CD4-positive, CD25-positive, alpha-beta regulatory T cell (primary cell): ENCODE measurements at regions not wholly inside any gene's neighbourhood (a gene's known extent, or its start where the extent isn't known, plus 50 kb on each side); places are given as distances from the start of the nearest gene placed in this dataset.

Source experiments
- ATAC-seq, 2 donors: fragments of 150-1000 bp; cut with Tn5 transposase; one replicate each; pipeline ENCODE4 v1.10.0; 2021; ENCODE audit warnings: low read depth in 2 of 2, moderate number of reproducible peaks in 2 of 2, moderate library complexity in 1 of 2
- DNase-seq, 3 donors: peaks; one replicate each; pipeline versions ENCODE4 v3.0.0 to v3.0.0-alpha.2; 2012 to 2022; ENCODE audit warnings: mixed read lengths in 1 of 3
- H3K27ac ChIP-seq: one replicate; pipeline ENCODE4 v1.7.0; 2013; ENCODE audit warnings: mild to moderate bottlenecking, low read length; ENCODE audit not compliant: insufficient read depth, poor library complexity, severe bottlenecking
- H3K27me3 ChIP-seq: one replicate; pipeline ENCODE4 v1.7.0; 2013; ENCODE audit warnings: low read length; ENCODE audit not compliant: control insufficient read depth, insufficient read depth
- H3K36me3 ChIP-seq: one replicate; pipeline ENCODE4 v1.7.0; 2013; ENCODE audit warnings: mild to moderate bottlenecking, low read length, moderate library complexity; ENCODE audit not compliant: control insufficient read depth, insufficient read depth
- H3K4me1 ChIP-seq: 2 replicates; pipeline ENCODE4 v1.7.0; 2013; ENCODE audit warnings: mild to moderate bottlenecking, low read length; ENCODE audit not compliant: insufficient read depth, control insufficient read depth, poor library complexity, severe bottlenecking
- H3K4me3 ChIP-seq: one replicate; pipeline ENCODE4 v1.7.0; 2013; ENCODE audit warnings: low read depth, mild to moderate bottlenecking, low read length, moderate library complexity
- H3K9me3 ChIP-seq, 2 experiments: 1 replicate in 1 of 2; 2 replicates in 1 of 2; pipeline ENCODE4 v1.7.0; 2013; ENCODE audit warnings: low read length in 2 of 2, mild to moderate bottlenecking in 1 of 2, moderate library complexity in 1 of 2; ENCODE audit not compliant: control insufficient read depth in 2 of 2
- H3K27ac Mint-ChIP-seq, 3 donors: one replicate each; pipeline ENCODE4 v1.8.0; 2020 to 2022; ENCODE audit warnings: mild to moderate bottlenecking in 3 of 3, mixed read lengths in 3 of 3, moderate library complexity in 2 of 3
- H3K27me3 Mint-ChIP-seq: one replicate; pipeline ENCODE4 v1.8.0; 2022; ENCODE audit warnings: mild to moderate bottlenecking, mixed read lengths
- H3K36me3 Mint-ChIP-seq: one replicate; pipeline ENCODE4 v1.8.0; 2020; ENCODE audit warnings: mixed read lengths
- H3K4me1 Mint-ChIP-seq, 4 donors: one replicate each; pipeline ENCODE4 v1.8.0; 2020 to 2022; ENCODE audit warnings: mixed read lengths in 4 of 4, mild to moderate bottlenecking in 1 of 4
- H3K4me3 Mint-ChIP-seq, 4 donors: one replicate each; pipeline ENCODE4 v1.8.0; 2020 to 2022; ENCODE audit warnings: mild to moderate bottlenecking in 4 of 4, mixed read lengths in 4 of 4, moderate library complexity in 3 of 4
- H3K9me3 Mint-ChIP-seq, 7 donors: one replicate each; pipeline ENCODE4 v1.8.0; 2020 to 2022; ENCODE audit warnings: mixed read lengths in 7 of 7, mild to moderate bottlenecking in 3 of 7, moderate library complexity in 2 of 7

DNA sequence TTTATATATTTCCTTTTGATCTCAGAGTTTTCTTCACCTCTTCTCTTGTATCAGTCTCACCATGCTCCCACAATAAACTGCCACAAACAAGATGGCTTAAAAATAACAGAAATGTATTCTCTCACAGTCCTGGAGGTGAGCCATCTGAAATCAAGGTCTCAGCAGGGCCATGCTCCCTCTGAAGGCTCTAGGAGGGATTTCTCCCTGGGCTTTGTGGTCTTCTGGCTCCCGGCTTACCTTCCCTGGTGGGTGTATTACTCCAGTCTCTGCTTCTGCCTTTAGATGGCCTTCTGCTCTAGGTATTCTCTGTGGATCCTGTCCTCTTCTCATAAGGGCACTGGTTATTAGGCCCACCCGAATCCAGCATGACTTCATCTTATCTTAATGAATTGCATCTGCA lies 994.7 kb upstream of the POU3F3 start:
- no peaks in the 10 kb centered on the region for H3K27me3 Mint-ChIP-seq
- H3K9me3 Mint-ChIP-seq = peaks cover 0 to 19% (median 2%) of the 10 kb centered on the region in 7 donors
- no peak overlapping the region for H3K27ac ChIP-seq
- H3K27me3 ChIP-seq = no peaks in the 10 kb centered on the region
- ATAC-seq (no peak), DNase-seq (no peak)
- no peaks in the 10 kb centered on the region for H3K9me3 ChIP-seq
- no peak overlapping the region for H3K4me3 Mint-ChIP-seq
- H3K4me1 ChIP-seq = no peaks in the 10 kb centered on the region
- H3K4me3 ChIP-seq = no peak overlapping the region
- H3K4me1 Mint-ChIP-seq = no peaks in the 10 kb centered on the region
- H3K36me3 ChIP-seq = no peaks in the 10 kb centered on the region
- H3K27ac Mint-ChIP-seq = no peak overlapping the region
- H3K36me3 Mint-ChIP-seq = no peaks in the 10 kb centered on the region

DNA sequence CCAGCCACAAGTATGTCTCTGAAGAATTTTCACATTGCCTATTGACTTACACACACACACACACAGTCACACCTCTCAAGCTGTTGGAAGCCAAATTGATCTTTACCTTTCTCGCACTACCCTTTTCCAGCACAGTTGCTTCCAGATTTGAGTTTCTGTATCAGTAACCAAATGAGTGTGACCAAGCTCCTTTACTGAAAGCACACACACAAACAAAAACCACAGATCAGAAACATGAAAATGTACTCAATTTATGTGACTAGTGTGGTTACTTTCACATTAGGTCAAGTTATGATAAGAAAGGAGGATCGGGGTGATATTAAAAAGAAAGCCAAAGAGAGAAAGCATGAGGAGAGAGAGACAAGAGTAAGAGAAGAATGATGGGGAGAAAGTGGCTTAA lies 993.9 kb upstream of the POU3F3 start:
- no peak overlapping the region for H3K4me3 ChIP-seq
- DNase-seq = no peak
- no peaks in the 10 kb centered on the region for H3K36me3 ChIP-seq
- no peak for ATAC-seq
- H3K9me3 ChIP-seq = no peaks in the 10 kb centered on the region
- no peaks in the 10 kb centered on the region for H3K4me1 ChIP-seq
- no peaks in the 10 kb centered on the region for H3K4me1 Mint-ChIP-seq
- no peak overlapping the region for H3K27ac Mint-ChIP-seq
- H3K9me3 Mint-ChIP-seq = peaks cover 0 to 22% (median 3%) of the 10 kb centered on the region in 7 donors
- H3K4me3 Mint-ChIP-seq = no peak overlapping the region
- no peaks in the 10 kb centered on the region for H3K27me3 ChIP-seq
- H3K27ac ChIP-seq = no peak overlapping the region
- no peaks in the 10 kb centered on the region for H3K27me3 Mint-ChIP-seq
- no peaks in the 10 kb centered on the region for H3K36me3 Mint-ChIP-seq

DNA sequence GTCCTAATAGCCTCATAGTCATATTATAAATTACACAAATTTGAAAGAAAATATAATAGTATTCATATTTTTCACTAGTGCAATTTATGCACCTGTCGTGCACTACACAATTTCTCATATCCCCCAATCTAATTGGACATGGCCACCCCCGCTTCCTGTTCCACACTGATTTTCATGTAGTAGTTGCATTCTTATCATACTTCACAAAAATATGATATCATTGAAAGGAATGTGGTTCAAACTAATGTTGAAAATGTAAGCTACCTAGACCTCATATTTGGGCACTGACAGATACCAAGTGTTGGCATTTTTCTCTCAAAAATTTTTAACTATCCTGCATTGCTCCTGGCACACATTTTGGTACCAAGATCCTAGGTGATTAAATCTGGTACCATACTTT lies 985.5 kb upstream of the POU3F3 start:
- ATAC-seq = no peak
- Mint-ChIP-seq H3K4me3 (no peak overlapping the region), H3K36me3 (no peaks in the 10 kb centered on the region)

DNA sequence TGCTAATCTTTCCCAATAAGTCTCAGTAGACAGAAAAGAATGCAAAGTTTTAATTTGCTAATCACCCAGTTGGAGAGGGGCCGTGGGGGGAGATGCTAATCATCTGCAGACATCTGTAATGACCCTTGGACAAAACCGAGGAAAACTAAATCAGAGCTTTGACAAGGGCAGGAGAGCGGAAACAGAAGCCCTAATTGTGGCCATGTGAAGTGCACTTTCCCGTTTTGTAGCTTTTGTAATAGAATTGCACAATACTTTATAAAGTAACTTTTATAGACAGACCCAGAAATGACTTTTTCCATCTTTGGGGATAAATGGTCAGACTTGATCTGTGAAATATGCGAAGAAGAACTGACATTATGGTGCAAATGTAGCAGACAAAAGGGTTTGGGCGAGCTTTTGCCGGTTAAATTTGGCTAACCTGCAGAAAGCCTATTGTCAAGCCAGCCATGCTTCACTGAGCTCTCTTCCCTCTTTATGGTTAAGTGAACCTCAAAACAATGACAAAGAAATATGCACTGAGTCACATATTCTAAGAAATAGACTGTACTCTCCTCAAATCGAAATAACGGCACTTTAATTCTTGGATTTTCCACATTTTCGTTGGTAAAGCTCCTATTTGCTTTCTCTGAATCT lies 980.1 kb upstream of the POU3F3 start:
- no peaks in the 10 kb centered on the region for H3K27me3 Mint-ChIP-seq
- H3K9me3 Mint-ChIP-seq = peaks cover 0 to 21% (median 5%) of the 10 kb centered on the region in 7 donors
- H3K27ac ChIP-seq = no peak overlapping the region
- H3K4me1 ChIP-seq = no peaks in the 10 kb centered on the region
- no peaks in the 10 kb centered on the region for H3K36me3 Mint-ChIP-seq
- H3K36me3 ChIP-seq = no peaks in the 10 kb centered on the region
- no peak overlapping the region for H3K4me3 ChIP-seq
- ATAC-seq (no peak), DNase-seq (no peak)
- no peak overlapping the region for H3K4me3 Mint-ChIP-seq
- H3K27me3 ChIP-seq = no peaks in the 10 kb centered on the region
- no peaks in the 10 kb centered on the region for H3K9me3 ChIP-seq
- H3K27ac Mint-ChIP-seq = no peak overlapping the region
- peaks cover 0 to 1% (median 0%) of the 10 kb centered on the region in 4 donors for H3K4me1 Mint-ChIP-seq

More for the DNA sequence above, 985.5 kb upstream of the POU3F3 start:
- no peak overlapping the region for H3K27ac Mint-ChIP-seq
- DNase-seq = no peak
- no peak overlapping the region for H3K4me3 ChIP-seq
- H3K4me1 ChIP-seq = no peaks in the 10 kb centered on the region
- no peak overlapping the region for H3K27ac ChIP-seq
- no peaks in the 10 kb centered on the region for H3K27me3 Mint-ChIP-seq
- H3K9me3 ChIP-seq = no peaks in the 10 kb centered on the region
- H3K27me3 ChIP-seq = no peaks in the 10 kb centered on the region
- H3K4me1 Mint-ChIP-seq = no peaks in the 10 kb centered on the region
- H3K9me3 Mint-ChIP-seq = peaks cover 0 to 20% (median 3%) of the 10 kb centered on the region in 7 donors
- no peaks in the 10 kb centered on the region for H3K36me3 ChIP-seq

DNA sequence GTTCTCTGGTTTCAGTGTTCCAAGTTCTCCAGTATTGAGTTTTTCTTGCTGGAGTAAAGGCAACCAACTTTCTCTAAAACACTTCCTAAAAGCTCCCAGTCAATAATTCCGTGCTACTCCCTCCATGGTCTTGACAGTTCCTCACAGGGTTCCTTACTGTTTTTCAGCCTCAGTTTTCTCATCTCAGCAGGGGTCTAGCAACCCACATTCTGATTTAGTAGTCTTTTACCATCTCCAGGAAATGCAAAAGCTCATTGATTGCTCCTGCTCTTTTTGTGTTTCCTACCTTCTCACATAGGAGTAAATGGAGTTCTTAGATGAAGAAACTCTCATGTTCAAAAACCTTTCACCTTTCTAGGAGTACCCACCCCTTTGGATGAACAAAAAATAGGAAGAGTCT lies 978.8 kb upstream of the POU3F3 start:
- DNase-seq (no peak), ATAC-seq (no peak)
- peaks cover 0 to 4% (median 0%) of the 10 kb centered on the region in 4 donors for H3K4me1 Mint-ChIP-seq
- Histone ChIP-seq H3K36me3 (no peaks in the 10 kb centered on the region), H3K27me3 (no peaks in the 10 kb centered on the region), H3K9me3 (no peaks in the 10 kb centered on the region), H3K27ac (no peak overlapping the region), H3K4me3 (no peak overlapping the region), H3K4me1 (no peaks in the 10 kb centered on the region)
- peaks cover 0 to 21% (median 5%) of the 10 kb centered on the region in 7 donors for H3K9me3 Mint-ChIP-seq
- H3K27ac Mint-ChIP-seq = no peak overlapping the region
- H3K27me3 Mint-ChIP-seq = no peaks in the 10 kb centered on the region
- peak overlapping the region in 1 of 4 donors; percentile 3 for H3K4me3 Mint-ChIP-seq
- no peaks in the 10 kb centered on the region for H3K36me3 Mint-ChIP-seq

DNA sequence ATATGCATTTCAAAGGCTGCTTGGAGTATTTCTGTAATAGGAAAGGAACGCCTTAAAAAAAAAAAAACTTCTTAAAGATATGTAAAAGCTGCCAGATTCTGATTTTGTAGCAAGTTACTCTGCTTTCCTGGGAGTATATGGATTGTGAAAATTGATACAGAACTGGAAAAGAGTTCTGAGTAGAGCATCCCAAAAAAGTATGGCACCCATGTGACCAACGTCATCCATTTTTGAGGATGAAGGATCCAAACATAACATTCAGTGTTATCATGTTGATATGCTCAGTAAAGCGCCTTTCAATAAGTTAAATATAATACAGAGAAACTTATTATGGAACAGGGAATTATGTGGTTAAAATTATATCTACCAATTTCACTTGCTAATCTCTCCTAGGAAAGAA lies 978.4 kb upstream of the POU3F3 start:
- H3K36me3 Mint-ChIP-seq = no peaks in the 10 kb centered on the region
- H3K27ac Mint-ChIP-seq = no peak overlapping the region

DNA sequence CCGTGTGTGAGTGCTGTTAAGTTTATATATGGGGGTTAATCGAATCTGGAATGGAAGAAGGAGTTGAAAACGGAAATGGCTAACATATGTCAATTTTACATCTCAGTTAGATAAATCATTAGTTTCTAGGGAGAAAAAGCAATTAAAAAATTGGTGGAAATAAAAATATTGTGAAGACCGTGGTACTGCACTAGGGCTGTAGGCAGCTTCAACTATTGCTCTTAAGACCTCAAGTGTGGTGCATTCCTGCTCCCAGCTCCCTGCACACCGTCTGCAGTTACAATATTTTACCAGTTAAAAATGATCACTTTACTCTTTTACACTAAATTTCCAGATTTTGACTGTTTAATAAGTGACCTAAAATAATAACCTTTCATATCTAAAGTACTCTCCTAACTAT lies 977.3 kb upstream of the POU3F3 start:
- Histone ChIP-seq H3K36me3 (no peaks in the 10 kb centered on the region), H3K27ac (no peak overlapping the region), H3K4me1 (no peaks in the 10 kb centered on the region), H3K4me3 (no peak overlapping the region), H3K9me3 (no peaks in the 10 kb centered on the region), H3K27me3 (no peaks in the 10 kb centered on the region)
- ATAC-seq (no peak), DNase-seq (no peak)
- no peaks in the 10 kb centered on the region for H3K36me3 Mint-ChIP-seq
- H3K4me3 Mint-ChIP-seq = no peak overlapping the region
- no peaks in the 10 kb centered on the region for H3K27me3 Mint-ChIP-seq
- H3K27ac Mint-ChIP-seq = no peak overlapping the region
- H3K9me3 Mint-ChIP-seq = peaks cover 0 to 22% (median 3%) of the 10 kb centered on the region in 7 donors
- peaks cover 0 to 4% (median 0%) of the 10 kb centered on the region in 4 donors for H3K4me1 Mint-ChIP-seq

More for the DNA sequence above, 978.4 kb upstream of the POU3F3 start:
- Histone ChIP-seq H3K4me1 (no peaks in the 10 kb centered on the region), H3K27me3 (no peaks in the 10 kb centered on the region), H3K4me3 (no peak overlapping the region), H3K9me3 (no peaks in the 10 kb centered on the region), H3K36me3 (no peaks in the 10 kb centered on the region), H3K27ac (no peak overlapping the region)
- Mint-ChIP-seq H3K9me3 (peaks cover 0 to 18% (median 3%) of the 10 kb centered on the region in 7 donors), H3K27me3 (no peaks in the 10 kb centered on the region), H3K4me3 (no peak overlapping the region), H3K4me1 (peaks cover 0 to 4% (median 0%) of the 10 kb centered on the region in 4 donors)
- DNase-seq = no peak
- no peak for ATAC-seq

DNA sequence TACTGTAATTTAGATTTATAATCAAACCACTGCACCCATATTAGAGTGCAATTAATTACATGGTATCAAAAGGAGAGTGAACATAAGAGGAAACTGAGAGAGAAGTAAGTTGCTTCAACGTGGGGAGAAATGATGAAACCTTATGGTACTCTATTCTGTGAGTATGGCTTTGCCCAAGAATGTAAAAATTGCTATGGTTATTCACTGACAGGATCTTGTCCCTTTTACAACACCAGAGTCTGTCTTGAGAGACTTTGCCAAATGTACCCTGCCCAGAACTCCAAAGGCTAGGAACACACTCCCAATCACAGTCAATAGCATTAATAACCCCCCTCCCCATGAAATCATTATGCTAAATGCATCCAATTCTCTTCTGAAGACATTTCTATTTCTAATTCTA lies 974.8 kb upstream of the POU3F3 start:
- ATAC-seq (no peak), DNase-seq (no peak)
- Histone ChIP-seq H3K27ac (no peak overlapping the region), H3K4me3 (no peak overlapping the region), H3K4me1 (no peaks in the 10 kb centered on the region), H3K9me3 (no peaks in the 10 kb centered on the region), H3K27me3 (no peaks in the 10 kb centered on the region), H3K36me3 (no peaks in the 10 kb centered on the region)
- Mint-ChIP-seq H3K27ac (no peak overlapping the region), H3K36me3 (no peaks in the 10 kb centered on the region), H3K4me3 (no peak overlapping the region), H3K27me3 (no peaks in the 10 kb centered on the region), H3K4me1 (peaks cover 0 to 4% (median 0%) of the 10 kb centered on the region in 4 donors), H3K9me3 (peaks cover 0 to 18% (median 3%) of the 10 kb centered on the region in 7 donors)
